Psoas muscle (tissue), 7 donors: ENCODE measurements at regions not wholly inside any gene's neighbourhood (a gene's known extent, or its start where the extent isn't known, plus 50 kb on each side); places are given as distances from the start of the nearest gene placed in this dataset.

ENCODE experiments used
- ATAC-seq, 4 donors: fragments of 200-7000 bp; cut with Tn5 transposase; one replicate each; pipeline ENCODE4 v1.9.1; 2020; ENCODE audit warnings: moderate library complexity in 3 of 4, mild to moderate bottlenecking in 2 of 4
- DNase-seq, 2 donors: peaks; one replicate each; pipeline ENCODE4 v3.0.0-alpha.2; 2020
- H3K27ac ChIP-seq: fragments of 200-600 bp; one replicate; pipeline ENCODE4 v1.8.0; 2022
- H3K27me3 ChIP-seq, 3 donors: fragments of 200-600 bp in 1 of 3; one replicate each; pipeline versions ENCODE4 v1.6.1 to v1.8.0; 2013 to 2022; ENCODE audit warnings: low read length in 2 of 3, mild to moderate bottlenecking in 2 of 3, moderate library complexity in 1 of 3; ENCODE audit not compliant: insufficient read depth in 3 of 3
- H3K36me3 ChIP-seq, 2 donors: fragments of 200-600 bp in 1 of 2; one replicate each; pipeline versions ENCODE4 v1.6.1 to v1.8.0; 2013 to 2022; ENCODE audit warnings: low read depth in 1 of 2, mild to moderate bottlenecking in 1 of 2, moderate library complexity in 1 of 2; ENCODE audit not compliant: insufficient read depth in 1 of 2
- H3K4me1 ChIP-seq: fragments of 200-600 bp; one replicate; pipeline ENCODE4 v1.8.0; 2022
- H3K4me3 ChIP-seq: fragments of 200-600 bp; one replicate; pipeline ENCODE4 v1.8.0; 2022; ENCODE audit warnings: mild to moderate bottlenecking
- H3K9me3 ChIP-seq: fragments of 200-600 bp; one replicate; pipeline ENCODE4 v1.8.0; 2022
- CTCF ChIP-seq: fragments of 200-600 bp; IDR thresholded peaks from one replicate; pipeline ENCODE4 v1.8.0; 2022; ENCODE audit warnings: antibody characterized with exemption
- WGBS, 3 donors: extraction: QIAGEN DNeasy Blood & Tissue Kit; methylation state at CpG; one replicate each; pipeline versions ENCODE4 v1.1.6 to v1.1.7; 2013; 5-methylcytosine and 5-hydroxymethylcytosine counted together
- intact Hi-C, 2 donors: fragments of 100-400 bp; cut with DNase I; formaldehyde crosslinking; loops; one replicate each; pipeline versions ENCODE4 v1.11.0 to v1.14.2; 2022
- donor health status: healthy with polysubstance abuse.
- donor health status: DM: no; HTN: no; CAD: no; lungs with moderate emphysema.
- donor health status: Bipolar disorder and iron deficiency.
- donor health status: healthy.
- donor health status: DM: yes; HTN: yes; CAD: no.
- donor health status: DM: no; HTN: no; CAD: no.
- donor health status: DM: yes; HTN: yes; CAD: no.

- Histone ChIP-seq H3K36me3 (no peaks in the 10 kb centered on the region), H3K4me3 (no peak overlapping the region), H3K27ac (no peak overlapping the region), H3K27me3 (no peaks in the 10 kb centered on the region), H3K9me3 (no peaks in the 10 kb centered on the region), H3K4me1 (no peaks in the 10 kb centered on the region)
- no peak for DNase-seq
- no peak for TF ChIP-seq CTCF
- intact Hi-C loops, result no loop called here
- 91 to 97% (median 91%) methylated on average over 1 of the region's 1 CpG for WGBS, 3 donors
- ATAC-seq, result no peak
Measured at GRCh38 chr10:108850138-108850854, 1073.0 kb downstream of the XPNPEP1 start.

DNA sequence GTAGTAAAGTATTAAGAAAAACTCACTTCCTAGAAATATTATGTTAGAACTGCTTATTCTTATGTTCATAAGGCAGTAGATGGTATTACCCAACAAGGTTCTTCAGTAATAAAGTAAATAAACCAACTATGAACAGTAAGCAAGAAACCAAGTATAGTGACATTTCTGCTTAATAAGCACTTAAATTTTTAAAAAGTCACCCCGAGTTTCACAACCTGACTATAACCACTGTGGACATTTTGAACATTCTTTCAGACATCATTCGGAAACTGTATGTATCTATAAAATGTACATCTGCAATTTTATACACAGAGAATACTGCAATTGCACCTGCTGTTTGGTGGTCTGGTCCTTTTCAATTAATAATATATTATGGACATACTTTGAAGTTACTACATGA is 1073.6 kb downstream of the XPNPEP1 start:
- Histone ChIP-seq H3K27me3 (no peaks in the 10 kb centered on the region), H3K36me3 (no peaks in the 10 kb centered on the region), H3K4me1 (no peaks in the 10 kb centered on the region), H3K4me3 (no peak overlapping the region), H3K27ac (no peak overlapping the region), H3K9me3 (peaks cover 5% of the 10 kb centered on the region)
- intact Hi-C loops, result no loop called here
- 73 to 82% (median 74%) methylated on average over 2 of the region's 2 CpGs for WGBS, 3 donors
- no peak for TF ChIP-seq CTCF
- DNase-seq, result no peak
- no peak for ATAC-seq

GRCh38 chr10:108849186-108849585 is 1074.1 kb downstream of the XPNPEP1 start:
- no peak overlapping the region for H3K4me3 ChIP-seq
- intact Hi-C loops, result no loop called here
- H3K9me3 ChIP-seq, result peaks cover 5% of the 10 kb centered on the region
- no peaks in the 10 kb centered on the region for H3K36me3 ChIP-seq
- no peaks in the 10 kb centered on the region for H3K27me3 ChIP-seq
- DNase-seq (no peak), ATAC-seq (no peak)
- H3K4me1 ChIP-seq, result no peaks in the 10 kb centered on the region
- H3K27ac ChIP-seq, result no peak overlapping the region
- TF ChIP-seq CTCF, result no peak

DNA sequence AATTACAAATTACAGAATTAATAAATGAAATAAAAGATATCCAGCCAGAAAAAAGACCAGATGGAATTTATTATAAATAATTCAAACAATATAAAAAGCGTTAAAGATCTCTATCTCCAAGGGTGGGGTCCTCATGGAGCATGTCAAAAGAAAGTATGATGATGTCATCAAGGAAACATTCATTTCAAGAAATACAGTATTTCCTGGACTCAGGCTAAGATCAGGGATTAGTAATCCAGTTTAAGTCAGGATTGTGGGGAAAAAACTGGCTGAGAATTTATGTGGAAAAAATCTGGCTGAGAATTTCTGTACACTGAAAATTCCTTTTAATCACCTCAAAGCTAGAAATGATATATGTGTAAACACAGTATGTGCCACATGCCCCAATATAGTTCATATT is 1075.3 kb downstream of the XPNPEP1 start:
- DNase-seq (no peak), ATAC-seq (no peak)
- TF ChIP-seq CTCF, result no peak
- Histone ChIP-seq H3K4me1 (no peaks in the 10 kb centered on the region), H3K27me3 (no peaks in the 10 kb centered on the region), H3K36me3 (no peaks in the 10 kb centered on the region), H3K9me3 (peaks cover 5% of the 10 kb centered on the region), H3K4me3 (no peak overlapping the region), H3K27ac (no peak overlapping the region)
- intact Hi-C loops, result no loop called here
- 38 to 49% (median 39%) methylated on average over 1 of the region's 1 CpG for WGBS, 3 donors

GRCh38 chr10:108840944-108841343 is 1082.4 kb downstream of the XPNPEP1 start:
- no peak overlapping the region for H3K4me3 ChIP-seq
- no peaks in the 10 kb centered on the region for H3K4me1 ChIP-seq
- no peaks in the 10 kb centered on the region for H3K27me3 ChIP-seq
- intact Hi-C loops, result no loop called here
- 51 to 55% (median 52%) methylated on average over 3 of the region's 3 CpGs for WGBS, 3 donors
- no peaks in the 10 kb centered on the region for H3K36me3 ChIP-seq
- TF ChIP-seq CTCF, result no peak
- peaks cover 5% of the 10 kb centered on the region for H3K9me3 ChIP-seq
- ATAC-seq (no peak), DNase-seq (no peak)
- no peak overlapping the region for H3K27ac ChIP-seq
